ENCODE measurements at regions not wholly inside any gene's neighbourhood (a gene's known extent, or its start where the extent isn't known, plus 50 kb on each side); places are given as distances from the start of the nearest gene placed in this dataset.
"Not testable (repeated sequence)": the region's sequence is repeated elsewhere in the genome, so short reads cannot be mapped to it uniquely, and the experiment has no call there.

- ATAC-seq (no peak), DNase-seq (no peak)
- TF ChIP-seq CTCF (IDR thresholded peaks at IDR 0.05), result no peak
- TF ChIP-seq POLR2A (IDR thresholded peaks at IDR 0.05), result no peak
- Histone ChIP-seq H3K36me3 (replicated peaks in 1 of 2; ENCODE audit: insufficient read depth in 1 of 2, low read depth in 2 of 2) (no peaks in the 10 kb centered on the region), H3K4me3 (no peak overlapping the region), H3K27me3 (no peaks in the 10 kb centered on the region), H3K4me1 (no peaks in the 10 kb centered on the region), H3K9me3 (no peaks in the 10 kb centered on the region), H3K27ac (no peak overlapping the region)
- WGBS, 2 donors, result 26 to 50% methylated on average over 8 to 10 of the region's 10 CpGs
- intact Hi-C loops (cut with DNase I), result no loop called here
Measured at GRCh38 chr17:74128456-74129211, 74.8 kb upstream of the RPL38 start.

GRCh38 chr17:74129800-74130199 lies 73.7 kb upstream of the RPL38 start:
- H3K4me3 ChIP-seq; intact Hi-C loops (cut with DNase I); H3K4me1 ChIP-seq; H3K9me3 ChIP-seq; H3K36me3 ChIP-seq (replicated peaks in 1 of 2; ENCODE audit: insufficient read depth in 1 of 2, low read depth in 2 of 2); H3K27ac ChIP-seq; H3K27me3 ChIP-seq; DNase-seq; ATAC-seq: not testable (repeated sequence)
- 39 to 43% methylated on average over 6 of the region's 6 CpGs for WGBS, 2 donors

GRCh38 chr17:74130276-74130675 lies 73.2 kb upstream of the RPL38 start:
- Histone ChIP-seq H3K27ac (no peak overlapping the region), H3K4me1 (no peaks in the 10 kb centered on the region), H3K27me3 (no peaks in the 10 kb centered on the region), H3K9me3 (no peaks in the 10 kb centered on the region), H3K4me3 (no peak overlapping the region), H3K36me3 (replicated peaks in 1 of 2; ENCODE audit: insufficient read depth in 1 of 2, low read depth in 2 of 2) (no peaks in the 10 kb centered on the region)
- WGBS, 2 donors, result 52 to 61% methylated on average over 14 of the region's 14 CpGs
- ATAC-seq, result no peak
- intact Hi-C loops (cut with DNase I), result no loop called here
- TF ChIP-seq CTCF (IDR thresholded peaks at IDR 0.05) (no peak), POLR2A (IDR thresholded peaks at IDR 0.05) (no peak)
- DNase-seq, result no peak

GRCh38 chr17:74130841-74131240 lies 72.6 kb upstream of the RPL38 start:
- 55 to 72% methylated on average over 6 to 8 of the region's 8 CpGs for whole genome bisulfite sequencing, 2 donors
- Histone ChIP-seq H3K36me3 (replicated peaks in 1 of 2; ENCODE audit: insufficient read depth in 1 of 2, low read depth in 2 of 2) (no peaks in the 10 kb centered on the region), H3K9me3 (no peaks in the 10 kb centered on the region), H3K4me1 (no peaks in the 10 kb centered on the region), H3K4me3 (no peak overlapping the region), H3K27ac (no peak overlapping the region), H3K27me3 (no peaks in the 10 kb centered on the region)
- no peak for ATAC-seq
- DNase-seq, result no peak
- TF ChIP-seq POLR2A (IDR thresholded peaks at IDR 0.05), result no peak
- TF ChIP-seq CTCF (IDR thresholded peaks at IDR 0.05), result no peak
- intact Hi-C loops (cut with DNase I), result no loop called here

GRCh38 chr17:74132354-74132753 lies 71.1 kb upstream of the RPL38 start:
- DNase-seq (no peak), ATAC-seq (no peak)
- Histone ChIP-seq H3K9me3 (no peaks in the 10 kb centered on the region), H3K27me3 (no peaks in the 10 kb centered on the region), H3K36me3 (replicated peaks in 1 of 2; ENCODE audit: insufficient read depth in 1 of 2, low read depth in 2 of 2) (no peaks in the 10 kb centered on the region), H3K27ac (no peak overlapping the region), H3K4me1 (no peaks in the 10 kb centered on the region), H3K4me3 (no peak overlapping the region)
- intact Hi-C loops (cut with DNase I), result no loop called here
- TF ChIP-seq CTCF (IDR thresholded peaks at IDR 0.05) (no peak), POLR2A (IDR thresholded peaks at IDR 0.05) (no peak)
- 49 to 60% methylated on average over 6 of the region's 6 CpGs for WGBS, 2 donors

All from body of pancreas (tissue), 4 donors.